Stimulated activated CD4-positive, alpha-beta T cell treated with anti-CD3 and anti-CD28 coated beads, Interleukin-1b, Interleukin-23, amount 100 ng/mL, for 48 hours (primary cell): ENCODE measurements at regions not wholly inside any gene's neighbourhood (a gene's known extent, or its start where the extent isn't known, plus 50 kb on each side); places are given as distances from the start of the nearest gene placed in this dataset.
"Not testable (repeated sequence)": the region's sequence is repeated elsewhere in the genome, so short reads cannot be mapped to it uniquely, and the experiment has no call there.

Experiments
- DNase-seq: peaks from one replicate; pipeline ENCODE4 v3.0.0-alpha.2; 2020

DNA sequence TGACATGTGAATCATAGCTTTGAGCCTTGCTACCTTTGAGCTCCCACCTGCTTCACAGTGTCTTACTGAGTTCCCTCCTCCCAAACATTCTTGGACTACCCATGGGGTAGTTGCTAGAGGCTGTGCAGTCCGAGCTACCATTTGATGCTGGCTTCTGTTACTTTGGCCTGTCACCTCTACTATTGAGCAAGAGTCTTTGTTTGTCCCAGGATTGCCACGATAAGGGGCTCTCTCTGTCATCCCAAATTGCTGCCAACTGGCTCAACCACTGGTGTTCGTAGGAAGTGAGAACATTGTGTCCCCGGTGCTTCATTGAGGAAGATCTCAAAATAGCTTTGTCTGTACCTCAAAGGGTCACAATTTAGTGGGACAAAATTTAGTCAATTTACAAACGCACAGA lies 59.1 kb upstream of the PAX8 start:
- DNase-seq = no peak

DNA sequence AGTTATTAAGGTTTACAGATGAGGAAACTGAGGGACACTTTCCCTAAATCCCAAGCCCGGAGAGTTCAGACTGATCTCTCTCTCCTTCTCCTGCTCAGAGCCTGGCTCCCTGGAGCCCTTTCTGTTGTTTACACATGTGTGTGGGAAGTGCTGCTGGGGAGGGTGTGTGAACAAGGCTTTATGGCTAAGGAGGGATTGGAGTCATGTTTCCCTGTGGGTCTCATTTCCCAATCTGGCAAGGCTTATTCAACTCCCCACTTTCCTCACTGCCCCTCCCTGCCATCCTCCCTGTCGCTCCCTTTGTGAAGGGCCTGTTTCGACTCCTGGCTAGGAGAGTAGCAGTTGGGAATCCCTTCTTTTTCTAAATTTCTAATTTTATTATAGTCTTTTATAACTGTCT lies 57.3 kb upstream of the PAX8 start:
- not testable (repeated sequence) for DNase-seq

DNA sequence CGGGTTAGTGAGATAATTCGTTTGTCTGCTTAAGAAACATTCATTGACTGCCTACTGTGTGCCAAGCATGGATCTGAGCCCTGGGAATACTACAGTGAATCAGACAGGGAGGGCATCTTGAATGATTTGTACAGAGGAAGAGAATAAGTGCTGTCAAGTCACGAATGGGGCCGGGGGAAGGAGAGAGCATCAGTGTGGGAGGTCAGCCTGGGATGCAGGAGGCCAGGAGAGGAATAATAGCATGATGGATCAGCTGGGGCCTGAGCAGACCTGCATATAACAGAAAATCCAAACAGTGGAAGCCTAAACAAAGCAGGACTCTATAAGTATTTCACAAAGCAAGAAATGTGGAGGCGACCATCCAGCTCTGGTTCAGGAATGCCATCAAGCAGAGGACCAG lies 55.4 kb upstream of the PAX8 start:
- no peak for DNase-seq

DNA sequence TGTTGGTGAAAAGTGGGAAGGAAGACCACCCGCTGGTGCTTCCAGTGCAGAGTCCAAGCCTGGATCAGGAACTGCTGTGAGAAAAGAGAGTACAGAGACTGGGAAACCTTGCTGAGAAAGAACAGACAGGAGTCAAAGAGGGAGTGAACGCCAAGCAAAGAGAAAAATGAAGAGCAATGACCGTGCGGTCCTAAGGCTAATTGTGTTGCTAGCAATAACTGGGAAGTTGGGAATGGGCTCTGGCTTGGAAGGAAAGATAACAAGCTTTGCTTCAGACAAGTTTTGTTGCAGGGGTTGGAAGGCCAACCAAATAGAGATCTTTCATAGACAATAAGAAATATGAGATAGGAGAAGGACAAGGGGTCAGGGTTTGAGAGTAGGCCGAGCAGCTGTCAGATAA lies 55.0 kb upstream of the PAX8 start:
- not testable (repeated sequence) for DNase-seq

DNA sequence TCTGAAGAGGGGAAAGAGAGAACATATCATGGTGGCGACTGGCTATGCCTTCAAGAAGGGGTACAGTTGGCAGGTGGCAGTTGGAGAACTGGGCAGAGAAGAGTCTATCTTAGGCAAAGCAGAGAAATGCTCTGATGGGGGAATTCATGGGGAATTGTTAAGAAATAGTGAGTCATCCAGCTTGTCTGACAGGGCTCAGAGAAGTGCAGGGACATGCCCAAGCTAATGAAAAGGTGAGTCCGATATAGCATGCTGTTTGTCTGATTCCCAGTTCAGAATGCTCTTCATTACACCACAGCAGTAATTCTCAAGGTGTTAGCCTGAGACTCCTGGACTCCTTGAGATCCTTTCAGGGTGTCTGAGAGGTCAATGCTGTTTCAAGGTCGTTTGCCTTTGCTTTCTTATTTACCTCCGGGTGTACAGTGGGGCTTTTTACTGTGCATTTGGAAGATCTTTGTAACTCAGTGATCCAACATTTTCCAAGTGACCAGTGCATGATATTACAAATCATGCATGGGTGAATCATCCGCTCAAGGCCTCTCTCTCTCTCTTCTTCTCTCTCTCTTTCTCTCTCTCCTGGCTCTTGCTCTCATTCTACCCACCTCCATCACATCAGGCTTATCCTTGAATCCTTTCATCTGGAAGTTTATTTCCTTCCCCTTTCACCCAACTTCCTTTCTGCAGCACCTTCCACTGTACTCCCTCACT lies 51.5 kb upstream of the PAX8 start:
- DNase-seq = not testable (repeated sequence)

DNA sequence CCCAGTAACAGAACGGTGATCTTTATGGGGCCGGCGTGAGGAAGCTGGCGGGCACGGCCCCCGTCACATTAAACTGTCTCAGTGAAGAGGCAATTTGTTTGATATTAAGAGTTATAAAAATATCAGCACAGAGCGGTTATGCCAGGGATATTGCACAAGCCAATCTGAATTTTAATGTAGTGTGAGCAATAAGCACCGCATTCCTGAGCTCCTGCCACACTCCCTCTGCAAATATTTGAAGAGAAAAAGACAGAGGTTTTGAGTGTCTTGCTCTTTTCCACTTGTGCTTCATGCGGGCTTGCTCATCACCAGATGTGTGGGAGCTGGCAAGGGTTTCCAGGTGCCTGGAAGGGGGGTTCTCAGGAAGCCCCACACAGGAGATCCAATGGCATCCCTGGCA lies 50.3 kb upstream of the PAX8 start:
- not testable (repeated sequence) for DNase-seq

DNA sequence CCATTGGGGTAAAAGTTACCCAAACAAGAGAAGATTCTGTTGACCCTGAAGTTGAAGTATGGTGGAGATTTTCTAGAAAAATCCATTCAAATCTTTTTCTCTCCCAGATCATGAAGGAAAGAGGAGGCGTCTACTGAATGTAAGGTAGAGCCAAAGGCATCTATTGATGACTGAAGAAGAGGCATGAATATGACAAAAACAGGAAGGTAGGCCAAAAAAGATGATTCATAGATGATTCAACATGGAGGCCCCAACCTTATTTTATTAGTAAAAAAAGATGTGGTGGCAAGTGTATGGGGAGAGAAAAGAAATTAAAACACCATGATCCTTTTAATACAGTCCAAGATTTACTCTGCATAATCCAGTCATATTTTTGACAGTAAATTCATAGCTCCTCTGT lies 49.9 kb upstream of the PAX8 start:
- not testable (repeated sequence) for DNase-seq
